GM12864 (cell line): ENCODE measurements at regions not wholly inside any gene's neighbourhood (a gene's known extent, or its start where the extent isn't known, plus 50 kb on each side); places are given as distances from the start of the nearest gene placed in this dataset.

Source experiments
- DNase-seq: peaks from one replicate; pipeline ENCODE4 v3.0.0-alpha.2; 2011; ENCODE audit warnings: low read depth
- H3K4me3 ChIP-seq: 2 replicates; pipeline ENCODE4 v1.5.1; 2011; ENCODE audit warnings: mild to moderate bottlenecking, low read depth, low read length, control low read depth
- CTCF ChIP-seq: IDR thresholded peaks from 2 replicates; pipeline ENCODE4 v1.5.1; 2011; ENCODE audit warnings: low read depth, mild to moderate bottlenecking, moderate library complexity, low read length, control low read depth, inconsistent platforms; ENCODE audit errors: missing control alignments

DNA sequence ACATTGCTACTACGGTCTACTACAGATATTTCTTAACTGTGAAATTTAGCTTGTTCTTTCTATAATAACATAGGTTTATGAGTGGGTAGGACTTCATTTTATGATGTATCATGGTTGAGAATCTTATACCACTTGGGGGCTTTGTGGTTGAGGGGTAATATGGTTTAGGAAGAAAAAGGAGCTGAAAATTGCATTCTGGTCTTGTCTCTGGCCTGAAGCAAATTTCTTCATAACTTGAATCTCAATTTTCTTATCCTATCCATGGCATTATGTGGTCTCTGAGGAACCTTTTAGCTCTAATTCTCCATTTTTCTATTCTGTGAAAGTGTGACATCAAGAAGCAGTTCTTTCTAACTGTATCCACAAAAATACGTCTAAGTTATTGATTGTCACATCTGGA is 341.0 kb downstream of the SOX2 start:
- TF ChIP-seq CTCF, result no peak
- DNase-seq, result no peak
- no peak overlapping the region for H3K4me3 ChIP-seq

DNA sequence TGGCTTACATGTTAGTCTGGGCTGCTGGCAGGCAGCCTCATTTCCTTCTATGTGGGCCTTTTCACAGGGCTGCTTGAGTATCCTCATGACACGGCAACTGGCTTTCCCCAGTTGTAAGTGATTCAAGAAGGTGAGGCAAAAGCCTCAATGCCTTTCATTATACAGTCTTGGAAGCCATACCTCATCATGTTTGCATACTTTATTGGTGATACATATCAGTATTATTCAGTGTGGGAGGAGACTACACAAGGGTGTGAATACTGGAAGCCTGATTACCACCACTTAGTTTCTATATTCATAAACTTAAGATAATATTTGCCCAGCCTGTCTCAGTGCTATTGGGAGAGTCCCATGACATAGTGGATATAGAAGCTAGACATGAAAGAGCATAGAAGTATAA is 346.8 kb downstream of the SOX2 start:
- no peak for TF ChIP-seq CTCF
- no peak overlapping the region for H3K4me3 ChIP-seq
- no peak for DNase-seq

- no peak for DNase-seq
- no peak for TF ChIP-seq CTCF
- no peak overlapping the region for H3K4me3 ChIP-seq
These were observed 352.0 kb downstream of the SOX2 start for GRCh38 chr3:182063742-182064141.

GRCh38 chr3:182067423-182067822 is 355.7 kb downstream of the SOX2 start:
- no peak overlapping the region for H3K4me3 ChIP-seq
- DNase-seq, result no peak
- no peak for TF ChIP-seq CTCF

DNA sequence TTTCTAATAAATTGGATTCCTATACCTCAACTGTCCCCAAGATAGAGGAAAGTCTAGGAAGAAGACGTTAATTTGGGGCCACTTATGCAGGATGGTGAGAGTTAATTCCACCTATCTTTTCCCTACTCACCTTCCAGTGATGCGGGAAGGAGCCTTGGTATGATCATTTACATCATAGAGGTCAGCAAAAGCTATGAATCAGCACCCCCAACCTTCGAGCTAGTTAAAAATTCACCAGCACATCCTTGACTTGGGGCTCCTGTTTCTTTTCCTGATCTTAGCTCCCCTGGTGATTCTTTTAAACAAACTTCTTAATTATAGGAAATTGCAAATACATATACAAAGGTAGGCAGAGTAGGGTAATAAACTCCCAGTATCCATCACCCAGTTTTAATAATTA is 366.6 kb downstream of the SOX2 start:
- H3K4me3 ChIP-seq, result no peak overlapping the region
- TF ChIP-seq CTCF, result no peak
- no peak for DNase-seq

DNA sequence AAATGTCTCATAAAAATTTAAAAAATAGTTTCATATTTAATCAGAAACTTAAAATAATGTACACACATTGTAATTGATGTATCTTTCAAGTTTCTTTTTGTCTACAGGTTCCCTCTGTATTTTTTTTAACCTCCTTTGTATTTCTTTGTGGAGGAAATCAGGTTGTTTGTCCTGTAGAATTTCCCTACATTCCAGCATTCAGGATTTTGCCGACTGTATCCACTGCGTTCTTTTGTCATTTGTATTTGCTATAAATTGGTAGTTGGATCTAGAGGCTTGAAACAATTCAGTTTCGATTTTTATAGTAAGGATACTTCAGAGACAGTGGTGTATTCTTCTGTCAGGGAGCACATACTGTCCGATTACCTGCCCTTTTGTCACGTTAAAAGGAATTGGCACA is 367.2 kb downstream of the SOX2 start:
- TF ChIP-seq CTCF, result no peak
- no peak overlapping the region for H3K4me3 ChIP-seq
- no peak for DNase-seq

DNA sequence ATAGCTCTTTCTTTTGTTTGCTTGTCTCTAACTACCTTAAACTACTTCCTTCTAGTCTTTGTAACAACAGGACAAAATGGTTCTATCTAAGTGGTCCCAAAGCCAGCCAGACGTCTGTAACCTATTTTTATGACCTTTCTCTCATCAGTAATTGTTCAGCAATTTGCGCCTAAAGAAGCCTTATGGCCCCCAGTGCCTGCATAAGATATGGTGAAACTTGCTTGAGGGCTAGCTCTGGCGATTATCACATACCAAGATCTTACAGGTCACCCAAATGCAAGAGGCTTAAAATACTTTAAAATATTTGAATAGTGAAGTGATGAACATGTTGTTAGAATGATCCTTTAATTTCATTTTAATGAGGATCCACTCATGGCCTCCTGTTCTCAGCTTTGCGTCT is 369.4 kb downstream of the SOX2 start:
- TF ChIP-seq CTCF, result no peak
- no peak overlapping the region for H3K4me3 ChIP-seq
- no peak for DNase-seq
